ENCODE measurements at regions not wholly inside any gene's neighbourhood (a gene's known extent, or its start where the extent isn't known, plus 50 kb on each side); places are given as distances from the start of the nearest gene placed in this dataset.

GRCh38 chr6:95420792-95421191 is 156.5 kb upstream of the MANEA start:
- TF ChIP-seq POLR2A (IDR thresholded peaks at IDR 0.05) (no peak), CTCF (IDR thresholded peaks at IDR 0.05 in 8 of 11, conservative IDR thresholded peaks at IDR 0.05 in 3 of 11) (no peak)
